ENCODE measurements at regions not wholly inside any gene's neighbourhood (a gene's known extent, or its start where the extent isn't known, plus 50 kb on each side); places are given as distances from the start of the nearest gene placed in this dataset.

GRCh38 chr10:129344103-129344502 is 122.9 kb upstream of the MGMT start:
- Histone ChIP-seq H3K27me3 (ENCODE audit: control insufficient read depth, insufficient read depth, low read length) (no peaks in the 10 kb centered on the region), H3K27ac (ENCODE audit: low read depth, low read length) (no peak overlapping the region), H3K4me3 (ENCODE audit: low read length) (no peak overlapping the region)

GRCh38 chr10:129344731-129345355 is 122.2 kb upstream of the MGMT start:
- H3K27ac ChIP-seq (ENCODE audit: low read depth, low read length) = no peak overlapping the region
- no peak overlapping the region for H3K9ac ChIP-seq (ENCODE audit: low read length)
- peaks cover 2% of the 10 kb centered on the region for H3K4me1 ChIP-seq (ENCODE audit: control insufficient read depth, insufficient read depth, low read length)
- no peaks in the 10 kb centered on the region for H3K27me3 ChIP-seq (ENCODE audit: control insufficient read depth, insufficient read depth, low read length)
- no peak overlapping the region for H3K4me3 ChIP-seq (ENCODE audit: low read length)
- no peaks in the 10 kb centered on the region for H3K36me3 ChIP-seq (ENCODE audit: control insufficient read depth, insufficient read depth, low read length)

More at GRCh38 chr10:129344103-129344502, 122.9 kb upstream of the MGMT start:
- H3K9ac ChIP-seq (ENCODE audit: low read length) = no peak overlapping the region
- no peaks in the 10 kb centered on the region for H3K36me3 ChIP-seq (ENCODE audit: control insufficient read depth, insufficient read depth, low read length)
- peaks cover 2% of the 10 kb centered on the region for H3K4me1 ChIP-seq (ENCODE audit: control insufficient read depth, insufficient read depth, low read length)

- H3K27ac ChIP-seq (ENCODE audit: low read depth, low read length) = no peak overlapping the region
- H3K9ac ChIP-seq (ENCODE audit: low read length) = no peak overlapping the region
- peaks cover 2% of the 10 kb centered on the region for H3K4me1 ChIP-seq (ENCODE audit: control insufficient read depth, insufficient read depth, low read length)
- no peaks in the 10 kb centered on the region for H3K36me3 ChIP-seq (ENCODE audit: control insufficient read depth, insufficient read depth, low read length)
- H3K27me3 ChIP-seq (ENCODE audit: control insufficient read depth, insufficient read depth, low read length) = no peaks in the 10 kb centered on the region
- H3K4me3 ChIP-seq (ENCODE audit: low read length) = no peak overlapping the region
Observed at GRCh38 chr10:129345763-129346162, 121.3 kb upstream of the MGMT start.

GRCh38 chr10:129350690-129351089 is 116.4 kb upstream of the MGMT start:
- Histone ChIP-seq H3K4me3 (ENCODE audit: low read length) (no peak overlapping the region), H3K4me1 (ENCODE audit: control insufficient read depth, insufficient read depth, low read length) (no peaks in the 10 kb centered on the region), H3K27me3 (ENCODE audit: control insufficient read depth, insufficient read depth, low read length) (no peaks in the 10 kb centered on the region), H3K36me3 (ENCODE audit: control insufficient read depth, insufficient read depth, low read length) (no peaks in the 10 kb centered on the region), H3K27ac (ENCODE audit: low read depth, low read length) (no peak overlapping the region), H3K9ac (ENCODE audit: low read length) (no peak overlapping the region)

GRCh38 chr10:129353101-129353500 is 113.9 kb upstream of the MGMT start:
- H3K36me3 ChIP-seq (ENCODE audit: control insufficient read depth, insufficient read depth, low read length) = no peaks in the 10 kb centered on the region
- H3K4me1 ChIP-seq (ENCODE audit: control insufficient read depth, insufficient read depth, low read length) = no peaks in the 10 kb centered on the region
- H3K27ac ChIP-seq (ENCODE audit: low read depth, low read length) = no peak overlapping the region

GRCh38 chr10:129360046-129360445 is 107.0 kb upstream of the MGMT start:
- Histone ChIP-seq H3K27ac (ENCODE audit: low read depth, low read length) (no peak overlapping the region), H3K4me3 (ENCODE audit: low read length) (no peak overlapping the region), H3K36me3 (ENCODE audit: control insufficient read depth, insufficient read depth, low read length) (no peaks in the 10 kb centered on the region), H3K27me3 (ENCODE audit: control insufficient read depth, insufficient read depth, low read length) (no peaks in the 10 kb centered on the region), H3K9ac (ENCODE audit: low read length) (no peak overlapping the region), H3K4me1 (ENCODE audit: control insufficient read depth, insufficient read depth, low read length) (no peaks in the 10 kb centered on the region)

More at GRCh38 chr10:129353101-129353500, 113.9 kb upstream of the MGMT start:
- Histone ChIP-seq H3K27me3 (ENCODE audit: control insufficient read depth, insufficient read depth, low read length) (no peaks in the 10 kb centered on the region), H3K9ac (ENCODE audit: low read length) (no peak overlapping the region), H3K4me3 (ENCODE audit: low read length) (no peak overlapping the region)

- Histone ChIP-seq H3K9ac (ENCODE audit: low read length) (no peak overlapping the region), H3K36me3 (ENCODE audit: control insufficient read depth, insufficient read depth, low read length) (no peaks in the 10 kb centered on the region), H3K27me3 (ENCODE audit: control insufficient read depth, insufficient read depth, low read length) (no peaks in the 10 kb centered on the region), H3K27ac (ENCODE audit: low read depth, low read length) (no peak overlapping the region), H3K4me1 (ENCODE audit: control insufficient read depth, insufficient read depth, low read length) (no peaks in the 10 kb centered on the region), H3K4me3 (ENCODE audit: low read length) (no peak overlapping the region)
Observed at GRCh38 chr10:129361676-129362376, 105.2 kb upstream of the MGMT start.

- H3K9ac ChIP-seq (ENCODE audit: low read length) = no peak overlapping the region
- no peak overlapping the region for H3K4me3 ChIP-seq (ENCODE audit: low read length)
- no peaks in the 10 kb centered on the region for H3K36me3 ChIP-seq (ENCODE audit: control insufficient read depth, insufficient read depth, low read length)
- H3K4me1 ChIP-seq (ENCODE audit: control insufficient read depth, insufficient read depth, low read length) = no peaks in the 10 kb centered on the region
- no peaks in the 10 kb centered on the region for H3K27me3 ChIP-seq (ENCODE audit: control insufficient read depth, insufficient read depth, low read length)
- no peak overlapping the region for H3K27ac ChIP-seq (ENCODE audit: low read depth, low read length)
Observed at GRCh38 chr10:129364949-129365348, 102.1 kb upstream of the MGMT start.

GRCh38 chr10:129365767-129366402 is 101.2 kb upstream of the MGMT start:
- Histone ChIP-seq H3K27ac (ENCODE audit: low read depth, low read length) (no peak overlapping the region), H3K36me3 (ENCODE audit: control insufficient read depth, insufficient read depth, low read length) (no peaks in the 10 kb centered on the region), H3K4me3 (ENCODE audit: low read length) (no peak overlapping the region), H3K4me1 (ENCODE audit: control insufficient read depth, insufficient read depth, low read length) (no peaks in the 10 kb centered on the region), H3K9ac (ENCODE audit: low read length) (no peak overlapping the region), H3K27me3 (ENCODE audit: control insufficient read depth, insufficient read depth, low read length) (no peaks in the 10 kb centered on the region)

- Histone ChIP-seq H3K27me3 (ENCODE audit: control insufficient read depth, insufficient read depth, low read length) (no peaks in the 10 kb centered on the region), H3K4me1 (ENCODE audit: control insufficient read depth, insufficient read depth, low read length) (no peaks in the 10 kb centered on the region), H3K36me3 (ENCODE audit: control insufficient read depth, insufficient read depth, low read length) (no peaks in the 10 kb centered on the region), H3K27ac (ENCODE audit: low read depth, low read length) (no peak overlapping the region), H3K9ac (ENCODE audit: low read length) (no peak overlapping the region), H3K4me3 (ENCODE audit: low read length) (no peak overlapping the region)
Observed at GRCh38 chr10:129366450-129366849, 100.6 kb upstream of the MGMT start.

GRCh38 chr10:129369566-129369965 is 97.5 kb upstream of the MGMT start:
- Histone ChIP-seq H3K4me3 (ENCODE audit: low read length) (no peak overlapping the region), H3K9ac (ENCODE audit: low read length) (no peak overlapping the region), H3K27me3 (ENCODE audit: control insufficient read depth, insufficient read depth, low read length) (no peaks in the 10 kb centered on the region), H3K4me1 (ENCODE audit: control insufficient read depth, insufficient read depth, low read length) (no peaks in the 10 kb centered on the region), H3K36me3 (ENCODE audit: control insufficient read depth, insufficient read depth, low read length) (no peaks in the 10 kb centered on the region), H3K27ac (ENCODE audit: low read depth, low read length) (no peak overlapping the region)

GRCh38 chr10:129371541-129371940 is 95.5 kb upstream of the MGMT start:
- Histone ChIP-seq H3K4me3 (ENCODE audit: low read length) (no peak overlapping the region), H3K36me3 (ENCODE audit: control insufficient read depth, insufficient read depth, low read length) (no peaks in the 10 kb centered on the region), H3K27me3 (ENCODE audit: control insufficient read depth, insufficient read depth, low read length) (no peaks in the 10 kb centered on the region), H3K4me1 (ENCODE audit: control insufficient read depth, insufficient read depth, low read length) (no peaks in the 10 kb centered on the region), H3K9ac (ENCODE audit: low read length) (no peak overlapping the region), H3K27ac (ENCODE audit: low read depth, low read length) (no peak overlapping the region)
